Astrocyte (in vitro differentiated cells and primary cell): ENCODE measurements at regions not wholly inside any gene's neighbourhood (a gene's known extent, or its start where the extent isn't known, plus 50 kb on each side); places are given as distances from the start of the nearest gene placed in this dataset.

Source experiments
- DNase-seq: peaks from one replicate; pipeline ENCODE4 v3.0.0-alpha.2; 2010; ENCODE audit warnings: low read depth
- FAIRE-seq: peaks from 2 replicates; lab custom pipeline; 2011; peaks lifted over from hg19 to GRCh38; lab: Jason Lieb, UNC
- H2AFZ ChIP-seq: 2 replicates; pipeline ENCODE4 v1.6.0; 2012; ENCODE audit warnings: low read depth, low read length, inconsistent platforms
- H3K27ac ChIP-seq: 2 replicates; pipeline ENCODE4 v1.5.1; 2011; ENCODE audit warnings: low read depth, low read length, inconsistent platforms
- H3K27me3 ChIP-seq: 2 replicates; pipeline ENCODE4 v1.6.0; 2011; ENCODE audit warnings: low read length, inconsistent platforms; ENCODE audit not compliant: insufficient read depth
- H3K36me3 ChIP-seq: 2 replicates; pipeline ENCODE4 v1.5.1; 2011; ENCODE audit warnings: low read length, inconsistent platforms; ENCODE audit not compliant: insufficient read depth
- H3K4me1 ChIP-seq: 2 replicates; pipeline ENCODE4 v1.5.1; 2011; ENCODE audit warnings: low read length, inconsistent platforms; ENCODE audit not compliant: insufficient read depth
- H3K4me2 ChIP-seq: 2 replicates; pipeline ENCODE4 v1.6.0; 2012; ENCODE audit warnings: low read length, inconsistent platforms
- H3K4me3 ChIP-seq: 2 replicates; pipeline ENCODE4 v1.5.1; 2011; ENCODE audit warnings: low read depth, mild to moderate bottlenecking, low read length, inconsistent platforms; ENCODE audit not compliant: insufficient read depth
- H3K79me2 ChIP-seq: 2 replicates; pipeline ENCODE4 v1.6.0; 2012; ENCODE audit warnings: mild to moderate bottlenecking, low read length, inconsistent platforms; ENCODE audit not compliant: insufficient read depth
- H3K9ac ChIP-seq: 2 replicates; pipeline ENCODE4 v1.6.0; 2012; ENCODE audit warnings: mild to moderate bottlenecking, low read length, inconsistent platforms
- H3K9me3 ChIP-seq: 2 replicates; pipeline ENCODE4 v1.5.1; 2012; ENCODE audit warnings: low read depth, mild to moderate bottlenecking, low read length, inconsistent platforms; ENCODE audit not compliant: insufficient read depth
- H4K20me1 ChIP-seq: 2 replicates; pipeline ENCODE4 v1.6.0; 2012; ENCODE audit warnings: low read length, inconsistent platforms; ENCODE audit not compliant: insufficient read depth
- H3K27ac Mint-ChIP-seq: one replicate; pipeline ENCODE4 v1.8.0; 2021; ENCODE audit warnings: mild to moderate bottlenecking, mixed read lengths; ENCODE audit not compliant: unreplicated experiment
- H3K27me3 Mint-ChIP-seq: one replicate; pipeline ENCODE4 v1.8.0; 2021; ENCODE audit warnings: low read depth, mixed read lengths; ENCODE audit not compliant: unreplicated experiment
- H3K36me3 Mint-ChIP-seq: one replicate; pipeline ENCODE4 v1.8.0; 2021; ENCODE audit warnings: low read depth, mixed read lengths; ENCODE audit not compliant: unreplicated experiment
- H3K4me1 Mint-ChIP-seq: one replicate; pipeline ENCODE4 v1.8.0; 2021; ENCODE audit warnings: low read depth, mixed read lengths; ENCODE audit not compliant: unreplicated experiment
- H3K4me3 Mint-ChIP-seq: one replicate; pipeline ENCODE4 v1.8.0; 2021; ENCODE audit warnings: mild to moderate bottlenecking, moderate library complexity, mixed read lengths; ENCODE audit not compliant: unreplicated experiment
- H3K9me3 Mint-ChIP-seq: one replicate; pipeline ENCODE4 v1.8.0; 2021; ENCODE audit warnings: mild to moderate bottlenecking, mixed read lengths; ENCODE audit not compliant: unreplicated experiment
- CTCF ChIP-seq: IDR thresholded peaks from 2 replicates; pipeline ENCODE4 v1.5.1; 2011; ENCODE audit warnings: low read depth, mild to moderate bottlenecking, inconsistent platforms, low read length, moderate library complexity; ENCODE audit not compliant: insufficient read depth
- EZH2 ChIP-seq: IDR thresholded peaks from 2 replicates; pipeline ENCODE4 v1.6.1; 2012; ENCODE audit warnings: mild to moderate bottlenecking, low read length, inconsistent platforms; ENCODE audit not compliant: insufficient read depth

GRCh38 chr1:181987334-181987895 lies 74.1 kb downstream of the ZNF648 start:
- Histone ChIP-seq H3K4me2 (no peak overlapping the region), H3K9ac (no peak overlapping the region), H3K4me1 (no peaks in the 10 kb centered on the region), H3K27me3 (no peaks in the 10 kb centered on the region), H3K4me3 (no peak overlapping the region), H3K27ac (no peak overlapping the region), H3K79me2 (no peaks in the 10 kb centered on the region), H3K36me3 (no peaks in the 10 kb centered on the region), H2AFZ (no peak overlapping the region), H3K9me3 (no peaks in the 10 kb centered on the region), H4K20me1 (no peaks in the 10 kb centered on the region)
- DNase-seq (no peak), FAIRE-seq (no peak)
- TF ChIP-seq CTCF = no peak
- TF ChIP-seq EZH2 = no peak
- Mint-ChIP-seq H3K9me3 (no peaks in the 10 kb centered on the region), H3K36me3 (no peaks in the 10 kb centered on the region), H3K27me3 (peaks cover 2% of the 10 kb centered on the region), H3K27ac (no peak overlapping the region), H3K4me1 (peaks cover 17% of the 10 kb centered on the region), H3K4me3 (no peak overlapping the region)

GRCh38 chr1:181986907-181987305 lies 74.6 kb downstream of the ZNF648 start:
- no peaks in the 10 kb centered on the region for H3K27me3 ChIP-seq
- no peaks in the 10 kb centered on the region for H4K20me1 ChIP-seq
- FAIRE-seq = no peak
- no peak overlapping the region for H3K4me2 ChIP-seq
- no peak overlapping the region for H3K9ac ChIP-seq
- no peak overlapping the region for H3K4me3 ChIP-seq
- peaks cover 17% of the 10 kb centered on the region for H3K4me1 Mint-ChIP-seq
- no peak overlapping the region for H3K4me3 Mint-ChIP-seq
- H3K79me2 ChIP-seq = no peaks in the 10 kb centered on the region
- H2AFZ ChIP-seq = no peak overlapping the region
- no peaks in the 10 kb centered on the region for H3K9me3 Mint-ChIP-seq
- no peaks in the 10 kb centered on the region for H3K9me3 ChIP-seq
- H3K27me3 Mint-ChIP-seq = peaks cover 2% of the 10 kb centered on the region
- H3K4me1 ChIP-seq = no peaks in the 10 kb centered on the region
- no peak for TF ChIP-seq CTCF
- no peak for TF ChIP-seq EZH2
- no peaks in the 10 kb centered on the region for H3K36me3 ChIP-seq
- no peak for DNase-seq
- H3K36me3 Mint-ChIP-seq = no peaks in the 10 kb centered on the region
- H3K27ac Mint-ChIP-seq = peak overlapping the region; percentile 4
- H3K27ac ChIP-seq = no peak overlapping the region
